CD4-positive, alpha-beta T cell treated with Interferon alpha-2 for 1 hour (primary cell): ENCODE measurements at regions not wholly inside any gene's neighbourhood (a gene's known extent, or its start where the extent isn't known, plus 50 kb on each side); places are given as distances from the start of the nearest gene placed in this dataset.
"Not testable (repeated sequence)": the region's sequence is repeated elsewhere in the genome, so short reads cannot be mapped to it uniquely, and the experiment has no call there.

Experiments
- DNase-seq, 2 donors: peaks; one replicate each; pipeline ENCODE4 v3.0.0-alpha.2; 2020 to 2022

- DNase-seq = no peak
These were observed 151.2 kb upstream of the AMOT start for GRCh38 chrX:112991801-112992200.

- DNase-seq = no peak
These were observed 139.2 kb upstream of the AMOT start for GRCh38 chrX:112979879-112980278.

GRCh38 chrX:112968351-112969133 is 127.9 kb upstream of the AMOT start:
- no peak for DNase-seq

- no peak for DNase-seq
These were observed 127.3 kb upstream of the AMOT start for GRCh38 chrX:112967903-112968302.

DNA sequence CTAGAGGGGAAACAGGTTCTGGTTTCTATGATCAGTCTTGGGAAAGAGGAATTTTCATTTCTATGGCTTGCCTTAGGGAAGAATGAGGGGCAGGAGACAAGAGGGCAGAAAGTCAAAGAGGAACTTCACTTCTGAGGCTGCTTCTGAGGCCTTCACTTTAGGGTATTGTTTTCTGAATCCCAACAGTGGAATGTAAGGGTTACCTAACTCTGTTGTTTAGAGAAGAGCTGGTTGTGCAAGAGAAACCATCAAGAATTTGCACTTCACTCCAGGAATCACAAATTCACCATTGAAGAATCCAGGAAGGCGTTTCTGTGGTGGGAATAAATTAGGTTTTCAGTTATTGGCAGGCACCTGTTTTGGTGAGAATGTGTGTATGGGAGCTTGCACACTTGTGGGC is 126.7 kb upstream of the AMOT start:
- DNase-seq = no peak

GRCh38 chrX:112961981-112962380 is 121.3 kb upstream of the AMOT start:
- DNase-seq = no peak

DNA sequence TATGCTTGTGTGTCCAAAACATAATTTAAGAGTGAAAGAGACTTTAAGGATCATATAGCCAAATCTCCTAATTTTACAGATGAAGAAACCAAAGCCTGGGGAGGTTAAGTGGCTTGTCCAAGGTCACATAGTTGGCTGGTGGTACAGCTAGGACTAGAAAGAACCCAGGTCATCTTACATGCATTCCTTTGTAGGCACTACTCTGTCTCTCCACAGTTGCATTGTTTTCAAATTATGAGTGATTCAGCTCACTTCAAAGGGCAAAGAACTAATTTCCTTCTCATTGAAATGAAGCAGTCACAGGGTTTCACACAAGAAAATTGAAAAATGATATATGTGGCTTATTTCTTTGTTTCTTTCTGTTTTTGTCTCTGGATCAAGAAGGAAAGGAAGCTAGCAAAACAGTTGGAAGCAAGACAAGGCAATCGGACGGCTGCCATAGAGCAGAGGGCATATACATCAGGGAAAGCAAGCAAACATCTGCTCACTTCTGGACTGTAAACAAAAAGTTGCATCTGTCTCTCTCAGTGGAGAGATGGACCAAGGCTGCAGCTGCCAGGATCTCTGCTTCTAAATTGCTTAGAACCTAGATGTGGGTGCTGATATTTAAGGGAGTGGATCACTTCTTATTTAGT is 107.5 kb upstream of the AMOT start:
- no peak for DNase-seq

- no peak for DNase-seq
These were observed 105.6 kb upstream of the AMOT start for GRCh38 chrX:112946227-112946626.

DNA sequence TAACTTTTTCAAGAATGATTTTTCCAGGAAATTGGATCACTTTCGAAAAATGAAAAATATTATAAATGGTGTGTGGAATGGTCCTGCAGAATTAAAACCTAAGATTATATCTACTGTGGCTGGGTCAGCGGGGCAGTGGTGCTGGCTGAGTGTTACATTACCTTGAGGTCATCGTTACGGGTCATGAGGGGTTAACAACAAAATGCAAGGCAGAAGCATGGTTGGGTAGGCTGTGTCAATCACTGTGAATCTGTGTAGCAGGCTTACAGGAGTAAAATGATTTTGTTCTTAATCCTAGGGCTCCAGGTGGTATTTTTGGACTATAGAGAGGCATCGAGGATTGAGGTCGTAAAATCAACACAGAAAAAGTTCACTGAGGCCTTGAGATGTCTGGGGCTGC is 105.2 kb upstream of the AMOT start:
- no peak for DNase-seq

GRCh38 chrX:112941209-112941837 is 100.7 kb upstream of the AMOT start:
- no peak for DNase-seq

DNA sequence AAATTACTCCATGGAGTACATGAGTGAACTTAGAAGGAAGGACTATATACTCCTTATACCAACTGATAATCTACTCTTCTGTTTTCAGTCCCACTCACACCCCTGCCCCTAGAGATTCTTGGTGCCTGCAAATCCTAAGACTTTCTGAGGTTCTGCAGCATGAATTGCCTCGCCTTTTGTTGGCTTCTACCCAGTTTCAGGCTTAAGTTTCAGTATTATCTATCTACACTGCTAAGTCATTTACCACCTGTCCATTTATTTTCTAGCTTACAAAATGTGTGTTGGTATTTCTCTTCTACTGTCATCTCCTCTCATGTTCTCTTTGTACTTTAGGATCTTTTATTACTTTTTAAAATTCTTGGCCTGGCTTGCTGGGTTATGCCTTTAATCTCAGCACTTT is 94.4 kb upstream of the AMOT start:
- no peak for DNase-seq

DNA sequence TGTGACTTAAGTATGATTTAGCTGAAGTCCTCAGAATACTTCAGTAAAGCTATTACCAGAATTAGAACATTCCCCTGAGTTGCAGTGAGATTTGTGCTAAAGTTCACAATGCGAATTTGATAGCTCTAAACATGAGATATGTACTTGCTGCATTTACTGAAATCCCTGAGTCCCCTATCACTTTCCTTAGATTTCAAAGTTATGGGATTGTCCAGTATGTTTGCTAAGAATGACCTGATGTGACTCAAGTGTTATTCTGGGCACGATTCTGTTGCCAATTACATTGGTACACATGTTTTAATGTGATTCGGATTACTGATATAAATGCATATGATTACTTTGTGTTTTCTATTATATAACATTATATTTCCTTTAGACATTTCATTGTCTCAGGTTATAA is 91.3 kb upstream of the AMOT start:
- DNase-seq = no peak

DNA sequence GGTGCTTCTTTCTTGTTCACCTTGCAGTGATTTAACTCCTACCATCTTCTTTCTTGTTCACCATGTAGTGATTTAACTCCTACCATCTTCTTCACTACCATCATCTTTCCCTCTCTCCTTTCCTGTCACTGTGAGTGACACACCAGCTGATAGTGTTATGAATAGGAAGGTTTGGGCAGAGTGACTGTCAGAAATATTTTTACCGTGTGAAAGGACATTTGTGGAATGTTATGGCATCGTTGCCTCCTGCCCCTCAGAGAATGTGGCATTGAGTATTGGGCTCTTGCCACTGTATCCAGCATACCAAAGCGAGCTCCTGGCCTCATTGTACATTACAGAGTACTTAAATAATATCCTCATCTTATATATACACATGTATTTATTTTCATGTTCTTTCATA is 90.8 kb upstream of the AMOT start:
- no peak for DNase-seq

- DNase-seq = not testable (repeated sequence)
These were observed 82.8 kb upstream of the AMOT start for GRCh38 chrX:112923381-112923780.

DNA sequence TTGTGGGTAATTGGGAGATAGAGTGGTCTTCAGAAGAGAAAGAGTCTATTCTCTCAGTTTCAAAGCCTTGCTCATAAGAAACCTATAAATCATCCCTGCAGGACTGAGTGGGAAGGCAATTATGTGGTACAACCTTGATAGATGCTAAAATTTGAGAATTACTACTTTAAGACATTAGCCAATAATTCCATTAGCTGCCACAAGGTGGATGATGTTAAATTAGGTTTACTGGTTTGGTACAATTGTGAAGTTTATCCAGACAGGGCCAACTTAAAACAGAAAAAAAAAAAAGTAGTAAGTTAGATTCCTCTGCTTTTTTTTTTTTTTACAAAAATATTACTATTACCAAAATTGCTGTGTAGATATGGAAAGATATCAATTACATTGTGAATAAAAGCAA is 73.2 kb upstream of the AMOT start:
- no peak for DNase-seq

DNA sequence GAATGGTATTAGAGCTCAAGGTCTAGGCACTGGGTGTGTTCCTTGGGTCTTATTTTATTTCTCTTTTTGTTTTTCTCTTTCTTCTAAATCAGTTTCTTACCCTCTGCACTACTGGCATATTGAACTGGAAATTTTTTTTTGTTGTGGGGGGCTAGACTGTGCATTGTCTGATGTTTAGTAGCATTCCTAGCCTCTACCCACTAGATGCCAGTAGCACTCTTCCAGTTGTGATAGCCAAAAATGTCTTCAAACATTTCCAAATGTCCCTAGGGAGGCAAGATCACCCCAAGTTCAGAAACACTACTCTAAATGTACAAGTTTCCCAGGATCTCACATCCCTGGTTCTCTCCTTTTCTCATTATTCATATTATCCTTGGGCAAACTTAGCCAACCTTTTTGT is 69.8 kb upstream of the AMOT start:
- DNase-seq = no peak

DNA sequence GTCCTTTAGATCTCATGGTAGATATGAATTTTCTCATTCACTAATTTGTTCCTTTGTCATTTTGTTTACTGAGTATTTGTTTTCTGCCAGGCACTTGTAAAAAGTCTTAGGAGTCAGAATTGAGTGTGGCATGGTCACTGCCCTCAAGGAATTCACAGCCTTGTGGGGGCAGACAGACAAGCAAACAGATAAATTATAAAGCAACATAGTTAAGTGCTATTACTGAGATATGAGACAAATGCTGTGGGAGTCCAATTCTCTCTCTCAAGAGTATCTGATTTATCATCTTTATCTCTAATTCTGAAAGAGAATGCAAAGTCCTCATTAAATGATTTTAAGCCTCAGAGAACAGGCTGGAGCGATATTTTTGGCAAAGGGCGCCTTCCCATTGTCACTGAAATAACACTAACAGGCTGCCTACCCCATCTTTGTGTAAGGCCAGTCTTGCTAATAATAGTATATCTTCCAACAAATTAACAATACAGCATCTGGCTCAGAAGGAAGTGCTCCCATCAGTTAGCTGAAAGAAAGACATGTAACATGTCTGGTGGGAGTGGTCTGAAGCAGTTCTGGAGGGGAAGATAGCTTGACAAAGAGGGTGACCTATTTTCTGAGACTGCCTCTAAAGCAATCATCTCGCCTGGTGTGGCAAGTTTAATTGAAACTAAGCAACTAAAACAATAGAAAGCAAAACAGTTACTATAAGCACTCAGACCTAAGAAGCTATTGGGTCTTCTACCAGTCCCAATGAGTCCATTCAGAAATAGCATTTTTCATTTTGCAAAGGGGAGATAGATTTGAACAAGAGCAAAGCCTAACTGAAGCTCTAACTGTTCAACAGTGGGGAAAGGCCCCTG is 61.5 kb upstream of the AMOT start:
- no peak for DNase-seq

DNA sequence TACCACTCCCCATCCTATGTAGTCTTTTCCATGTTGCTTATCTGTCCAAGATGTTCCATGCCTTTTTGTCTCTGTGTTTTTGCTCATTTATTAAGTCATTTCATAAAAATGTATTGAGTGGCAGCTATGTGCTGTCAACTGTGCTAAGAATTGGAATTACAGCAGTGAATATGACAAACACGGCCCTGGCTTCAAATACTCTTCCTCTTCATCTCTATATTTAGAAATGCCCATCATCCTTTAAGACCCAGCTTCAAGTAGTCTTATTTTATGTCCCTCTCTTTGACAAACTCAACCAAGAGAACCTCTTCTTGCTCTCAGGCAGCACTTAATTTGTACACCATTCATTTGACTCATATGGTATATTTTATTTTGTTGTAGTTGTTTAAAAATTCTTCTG is 55.4 kb upstream of the AMOT start:
- no peak for DNase-seq
